HL-60 (cell line): ENCODE measurements at regions not wholly inside any gene's neighbourhood (a gene's known extent, or its start where the extent isn't known, plus 50 kb on each side); places are given as distances from the start of the nearest gene placed in this dataset.

Experiments used
- DNase-seq, 2 experiments: peaks; one replicate each; pipeline ENCODE4 v3.0.0-alpha.2; 2010 to 2020; ENCODE audit warnings: low read depth in 1 of 2, low spot score in 1 of 2
- H3K27ac ChIP-seq: fragments of 250-450 bp; sonication (Bioruptor Pico); replicated peaks from 2 replicates; pipeline ENCODE4 v1.5.1; 2020; ENCODE audit warnings: mild to moderate bottlenecking, moderate library complexity
- H3K27me3 ChIP-seq: fragments of 250-450 bp; sonication (Bioruptor Pico); 2 replicates; pipeline ENCODE4 v1.5.1; 2021; ENCODE audit warnings: mild to moderate bottlenecking, moderate library complexity; ENCODE audit not compliant: insufficient read depth, poor library complexity, severe bottlenecking
- H3K4me3 ChIP-seq: replicated peaks from 2 replicates; pipeline ENCODE4 v1.5.1; 2011; ENCODE audit warnings: mild to moderate bottlenecking, control low read depth, low read length; ENCODE audit not compliant: insufficient read depth
- GABPA ChIP-seq: IDR thresholded peaks from 2 replicates; pipeline ENCODE4 v1.6.1; 2012; ENCODE audit warnings: low read depth
- POLR2AphosphoS5 ChIP-seq: IDR thresholded peaks from 2 replicates; pipeline ENCODE4 v1.6.1; 2012; ENCODE audit warnings: low read depth
- SPI1 ChIP-seq: IDR thresholded peaks from 2 replicates; pipeline ENCODE4 v1.6.1; 2012; ENCODE audit warnings: low read depth, mild to moderate bottlenecking, borderline replicate concordance
- TF ChIP-seq, protein P1 (sequence below): IDR thresholded peaks from 2 replicates; pipeline ENCODE4 v1.6.1; 2012; ENCODE audit warnings: low read depth; ENCODE audit not compliant: insufficient replicate concordance
- TF ChIP-seq, protein P2 (sequence below): IDR thresholded peaks from one replicate; pipeline ENCODE4 v1.5.1; 2011; ENCODE audit warnings: low read length, control low read depth, inconsistent platforms; ENCODE audit not compliant: insufficient read depth

DNA sequence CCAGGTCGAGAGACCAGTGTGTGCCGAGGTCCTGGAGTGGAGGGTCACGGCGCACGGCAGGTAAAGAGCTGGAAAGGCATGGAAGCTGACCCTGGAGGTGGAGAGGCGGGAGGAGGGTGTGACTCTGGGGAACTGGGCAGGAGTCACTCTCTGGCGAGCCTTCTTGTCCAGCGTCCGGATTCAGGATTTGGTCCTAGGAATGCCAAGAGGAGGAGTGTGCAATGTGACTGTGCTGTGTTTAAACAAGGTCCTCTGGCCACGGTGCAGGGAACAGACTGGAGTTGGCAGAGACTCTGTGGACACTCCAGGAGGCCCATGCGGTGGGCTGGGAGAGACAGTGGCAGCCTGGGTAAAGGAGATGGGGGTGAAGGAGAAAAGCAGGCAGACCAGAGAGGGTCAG lies 64.2 kb upstream of the CASZ1 start:
- TF ChIP-seq SPI1: no peak
- TF ChIP-seq, protein P1, sequence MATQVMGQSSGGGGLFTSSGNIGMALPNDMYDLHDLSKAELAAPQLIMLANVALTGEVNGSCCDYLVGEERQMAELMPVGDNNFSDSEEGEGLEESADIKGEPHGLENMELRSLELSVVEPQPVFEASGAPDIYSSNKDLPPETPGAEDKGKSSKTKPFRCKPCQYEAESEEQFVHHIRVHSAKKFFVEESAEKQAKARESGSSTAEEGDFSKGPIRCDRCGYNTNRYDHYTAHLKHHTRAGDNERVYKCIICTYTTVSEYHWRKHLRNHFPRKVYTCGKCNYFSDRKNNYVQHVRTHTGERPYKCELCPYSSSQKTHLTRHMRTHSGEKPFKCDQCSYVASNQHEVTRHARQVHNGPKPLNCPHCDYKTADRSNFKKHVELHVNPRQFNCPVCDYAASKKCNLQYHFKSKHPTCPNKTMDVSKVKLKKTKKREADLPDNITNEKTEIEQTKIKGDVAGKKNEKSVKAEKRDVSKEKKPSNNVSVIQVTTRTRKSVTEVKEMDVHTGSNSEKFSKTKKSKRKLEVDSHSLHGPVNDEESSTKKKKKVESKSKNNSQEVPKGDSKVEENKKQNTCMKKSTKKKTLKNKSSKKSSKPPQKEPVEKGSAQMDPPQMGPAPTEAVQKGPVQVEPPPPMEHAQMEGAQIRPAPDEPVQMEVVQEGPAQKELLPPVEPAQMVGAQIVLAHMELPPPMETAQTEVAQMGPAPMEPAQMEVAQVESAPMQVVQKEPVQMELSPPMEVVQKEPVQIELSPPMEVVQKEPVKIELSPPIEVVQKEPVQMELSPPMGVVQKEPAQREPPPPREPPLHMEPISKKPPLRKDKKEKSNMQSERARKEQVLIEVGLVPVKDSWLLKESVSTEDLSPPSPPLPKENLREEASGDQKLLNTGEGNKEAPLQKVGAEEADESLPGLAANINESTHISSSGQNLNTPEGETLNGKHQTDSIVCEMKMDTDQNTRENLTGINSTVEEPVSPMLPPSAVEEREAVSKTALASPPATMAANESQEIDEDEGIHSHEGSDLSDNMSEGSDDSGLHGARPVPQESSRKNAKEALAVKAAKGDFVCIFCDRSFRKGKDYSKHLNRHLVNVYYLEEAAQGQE: no peak
- TF ChIP-seq, protein P2, sequence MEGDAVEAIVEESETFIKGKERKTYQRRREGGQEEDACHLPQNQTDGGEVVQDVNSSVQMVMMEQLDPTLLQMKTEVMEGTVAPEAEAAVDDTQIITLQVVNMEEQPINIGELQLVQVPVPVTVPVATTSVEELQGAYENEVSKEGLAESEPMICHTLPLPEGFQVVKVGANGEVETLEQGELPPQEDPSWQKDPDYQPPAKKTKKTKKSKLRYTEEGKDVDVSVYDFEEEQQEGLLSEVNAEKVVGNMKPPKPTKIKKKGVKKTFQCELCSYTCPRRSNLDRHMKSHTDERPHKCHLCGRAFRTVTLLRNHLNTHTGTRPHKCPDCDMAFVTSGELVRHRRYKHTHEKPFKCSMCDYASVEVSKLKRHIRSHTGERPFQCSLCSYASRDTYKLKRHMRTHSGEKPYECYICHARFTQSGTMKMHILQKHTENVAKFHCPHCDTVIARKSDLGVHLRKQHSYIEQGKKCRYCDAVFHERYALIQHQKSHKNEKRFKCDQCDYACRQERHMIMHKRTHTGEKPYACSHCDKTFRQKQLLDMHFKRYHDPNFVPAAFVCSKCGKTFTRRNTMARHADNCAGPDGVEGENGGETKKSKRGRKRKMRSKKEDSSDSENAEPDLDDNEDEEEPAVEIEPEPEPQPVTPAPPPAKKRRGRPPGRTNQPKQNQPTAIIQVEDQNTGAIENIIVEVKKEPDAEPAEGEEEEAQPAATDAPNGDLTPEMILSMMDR: no peak
- no peak for TF ChIP-seq POLR2AphosphoS5
- Histone ChIP-seq H3K4me3 (no peak overlapping the region), H3K27me3 (peaks cover 19% of the 10 kb centered on the region), H3K27ac (no peak overlapping the region)
- DNase-seq: no peak

DNA sequence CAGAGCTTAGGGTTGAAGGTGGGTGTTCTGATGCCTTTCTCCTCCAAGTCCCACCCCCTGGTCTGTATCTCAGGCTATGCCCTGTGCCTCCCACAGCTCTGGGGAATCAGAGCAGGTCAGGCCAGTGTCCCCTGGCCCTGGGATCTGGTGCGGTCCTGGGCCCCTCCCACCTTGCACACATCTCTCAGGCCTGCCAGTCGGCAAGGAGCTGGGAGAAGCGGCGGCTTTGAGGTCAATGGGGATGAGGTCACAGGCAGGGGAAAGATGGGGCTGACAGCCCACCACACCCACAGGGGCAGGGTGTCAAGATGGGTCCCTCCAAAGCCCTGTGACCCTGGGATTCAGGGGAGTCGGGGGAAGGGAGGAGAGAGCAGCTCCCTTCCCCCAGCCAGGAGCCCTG lies 65.4 kb upstream of the CASZ1 start:
- TF ChIP-seq POLR2AphosphoS5 (no peak), GABPA (no peak)
- Histone ChIP-seq H3K27me3 (peaks cover 26% of the 10 kb centered on the region), H3K4me3 (no peak overlapping the region), H3K27ac (no peak overlapping the region)
- DNase-seq: no peak

DNA sequence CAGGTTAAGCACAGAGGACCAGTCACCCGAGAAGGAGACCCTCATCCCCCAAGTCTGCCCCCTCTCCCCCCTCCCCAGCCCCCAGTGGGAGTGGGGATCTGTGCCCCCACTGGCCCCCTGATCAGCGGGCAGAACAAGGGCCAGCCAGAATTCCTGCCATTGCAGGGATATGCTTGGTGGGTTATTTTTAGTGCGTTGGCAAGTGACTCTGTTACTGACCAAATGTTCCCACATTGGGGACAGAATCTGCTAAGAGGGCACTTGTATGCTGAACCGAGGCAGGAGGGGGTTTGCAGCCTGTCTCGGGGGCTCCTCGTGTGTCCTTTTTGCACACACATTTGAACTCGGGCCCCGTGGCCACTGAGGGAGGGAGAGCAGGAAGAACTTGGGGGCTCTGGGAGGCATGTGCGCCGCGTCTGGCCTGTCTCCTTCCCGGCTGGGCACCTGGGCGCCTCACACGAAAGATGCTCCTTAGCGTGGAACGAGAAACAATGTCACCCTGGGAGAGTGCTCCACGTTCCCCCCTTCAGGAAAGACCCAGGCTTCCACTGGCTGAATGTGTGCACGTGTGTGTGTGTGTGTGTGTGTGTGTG lies 66.4 kb upstream of the CASZ1 start:
- TF ChIP-seq POLR2AphosphoS5: no peak
- TF ChIP-seq, protein P2: no peak
- no peak for TF ChIP-seq GABPA
- TF ChIP-seq SPI1: no peak
- TF ChIP-seq, protein P1: no peak
- peaks cover 32% of the 10 kb centered on the region for H3K27me3 ChIP-seq
- no peak overlapping the region for H3K4me3 ChIP-seq
- no peak for DNase-seq
- no peak overlapping the region for H3K27ac ChIP-seq

DNA sequence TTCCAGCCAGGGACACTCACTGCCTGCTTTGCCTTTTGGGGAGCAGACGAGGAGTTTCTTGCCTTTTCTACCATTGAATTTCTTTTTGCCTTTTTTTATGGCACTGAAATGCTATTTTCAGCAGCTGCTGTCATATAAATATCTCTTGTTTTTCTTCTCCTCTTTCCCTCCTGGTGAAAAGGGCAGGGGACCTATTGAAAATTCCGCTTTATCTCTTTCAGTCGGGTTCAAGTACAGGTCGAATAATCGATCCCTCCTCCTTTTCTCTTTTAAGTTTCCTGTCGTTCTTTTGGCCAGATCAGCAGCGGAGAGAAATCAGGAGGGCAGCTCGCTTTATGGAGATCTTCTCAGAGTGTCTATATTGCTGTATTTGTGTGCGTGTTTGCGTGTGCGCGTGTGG lies 67.4 kb upstream of the CASZ1 start:
- Histone ChIP-seq H3K27me3 (peaks cover 36% of the 10 kb centered on the region), H3K4me3 (no peak overlapping the region), H3K27ac (no peak overlapping the region)
- no peak for DNase-seq
- TF ChIP-seq, protein P2: no peak
- TF ChIP-seq, protein P1: no peak
- no peak for TF ChIP-seq POLR2AphosphoS5
- no peak for TF ChIP-seq SPI1
- TF ChIP-seq GABPA: no peak
